RCC 7860 (cell line): ENCODE measurements at regions not wholly inside any gene's neighbourhood (a gene's known extent, or its start where the extent isn't known, plus 50 kb on each side); places are given as distances from the start of the nearest gene placed in this dataset.
"Not testable (repeated sequence)": the region's sequence is repeated elsewhere in the genome, so short reads cannot be mapped to it uniquely, and the experiment has no call there.

Experiments
- DNase-seq: peaks from one replicate; pipeline ENCODE4 v3.0.0-alpha.2; 2015; ENCODE audit warnings: low spot score
- FAIRE-seq: peaks from 2 replicates; lab custom pipeline; 2012; peaks lifted over from hg19 to GRCh38; lab: Jason Lieb, UNC

GRCh38 chr20:51135926-51136715 is 113.2 kb upstream of the KCNG1 start:
- DNase-seq (no peak), FAIRE-seq (no peak)

DNA sequence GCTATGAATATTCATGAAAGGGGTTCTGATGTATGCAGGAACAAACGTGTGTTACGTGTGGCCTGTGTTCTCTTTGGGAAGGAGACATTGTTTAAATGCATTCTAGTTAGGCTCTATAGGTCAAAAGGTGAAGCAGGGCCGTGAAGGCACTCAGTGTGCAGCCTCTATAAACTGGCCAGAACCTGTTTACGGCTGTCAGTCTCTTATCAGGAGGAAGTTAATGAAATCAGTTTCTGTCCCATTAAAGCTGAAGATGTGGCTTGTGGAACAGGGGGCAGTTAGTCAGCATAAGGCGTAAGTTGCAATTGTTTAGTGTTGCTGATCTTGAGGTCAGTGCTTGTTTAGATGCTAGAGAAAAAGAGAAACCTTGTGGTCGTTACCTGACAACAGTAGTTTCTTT is 111.5 kb upstream of the KCNG1 start:
- DNase-seq (no peak), FAIRE-seq (no peak)

DNA sequence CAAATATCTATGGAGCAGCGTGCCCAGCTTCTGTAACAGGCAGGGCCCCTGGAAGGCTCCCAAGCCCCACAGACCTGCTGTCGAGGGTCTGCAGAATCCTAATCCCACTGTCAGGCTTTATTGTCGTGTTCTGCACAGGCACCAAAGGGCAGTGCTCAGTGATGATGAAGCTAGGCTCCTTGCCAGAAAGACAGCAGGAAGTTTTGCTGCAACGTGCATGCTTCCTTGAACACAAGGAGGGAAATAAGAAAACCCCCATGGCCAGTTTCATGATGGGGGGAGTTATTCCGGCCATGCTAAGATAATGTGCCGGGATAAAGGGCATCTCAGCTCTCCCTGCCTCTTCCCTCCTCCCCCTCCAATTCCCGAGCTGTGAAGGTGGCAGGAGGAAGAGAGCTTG is 109.4 kb upstream of the KCNG1 start:
- DNase-seq (no peak), FAIRE-seq (no peak)

- FAIRE-seq (no peak), DNase-seq (no peak)
These were observed 108.9 kb upstream of the KCNG1 start for GRCh38 chr20:51131811-51132210.

- no peak for FAIRE-seq
- no peak for DNase-seq
These were observed 106.4 kb upstream of the KCNG1 start for GRCh38 chr20:51129147-51129776.

DNA sequence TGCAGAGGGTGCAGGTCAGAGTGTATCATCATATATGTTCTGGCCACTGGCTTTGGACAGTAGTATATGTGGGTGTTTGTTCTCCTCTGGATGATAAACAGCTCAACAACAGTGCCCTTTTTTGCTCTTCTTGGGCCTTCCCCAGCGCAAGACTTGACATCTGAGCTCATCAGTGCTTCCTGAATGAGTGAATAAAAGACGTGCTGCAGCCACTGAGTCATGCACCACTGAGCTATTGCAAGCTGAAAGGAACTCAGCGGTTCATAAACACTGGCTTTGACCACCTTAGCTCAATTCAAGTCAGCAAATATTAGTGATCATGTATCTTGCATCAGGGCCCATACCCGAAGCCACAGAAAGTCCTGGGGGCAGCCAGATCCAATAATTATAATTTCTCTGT is 105.3 kb upstream of the KCNG1 start:
- peak; percentile 61 for DNase-seq
- FAIRE-seq = no peak

DNA sequence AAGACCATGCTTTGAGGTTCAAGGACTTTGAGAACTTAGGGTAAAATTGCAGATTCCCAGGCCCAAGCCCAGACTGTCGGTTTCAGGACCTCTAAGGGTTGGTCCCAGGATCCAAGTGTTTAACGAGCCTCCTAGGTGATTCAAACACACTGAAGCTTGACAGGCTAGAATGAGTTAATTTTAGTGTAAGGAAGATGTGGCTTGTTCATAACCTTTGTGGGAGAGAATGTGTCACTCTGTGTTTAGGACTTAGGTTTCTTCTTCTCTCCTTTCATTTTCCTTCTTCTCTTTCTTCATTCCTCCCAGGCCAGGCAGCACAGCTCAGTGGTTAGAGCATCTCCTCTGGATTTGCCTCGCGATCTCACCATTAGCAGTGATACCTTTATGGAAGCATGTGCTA is 104.8 kb upstream of the KCNG1 start:
- FAIRE-seq (no peak), DNase-seq (peak; percentile 52)

- DNase-seq = no peak
- no peak for FAIRE-seq
These were observed 103.4 kb upstream of the KCNG1 start for GRCh38 chr20:51126337-51126736.

- FAIRE-seq (no peak), DNase-seq (no peak)
These were observed 102.9 kb upstream of the KCNG1 start for GRCh38 chr20:51125780-51126179.

DNA sequence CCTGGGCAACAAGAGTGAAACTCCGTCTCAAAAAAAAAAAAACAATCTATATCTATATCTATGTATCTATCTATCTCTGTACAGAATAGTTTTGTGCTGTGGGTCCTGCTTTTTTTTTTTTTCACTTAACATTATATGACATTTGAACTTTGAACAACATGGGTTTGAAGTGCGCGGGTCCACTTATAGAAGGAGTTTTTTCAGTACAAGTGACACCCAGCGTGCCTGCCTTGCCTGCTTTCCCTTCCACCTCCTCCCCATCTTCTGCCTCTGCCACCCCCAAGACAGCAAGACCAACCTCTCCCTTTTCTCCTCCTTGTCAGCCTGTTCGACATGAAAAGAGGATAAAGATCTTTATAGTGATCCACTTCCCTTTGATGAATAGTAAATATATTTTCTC is 102.2 kb upstream of the KCNG1 start:
- FAIRE-seq = no peak
- no peak for DNase-seq

GRCh38 chr20:51123887-51124286 is 101.0 kb upstream of the KCNG1 start:
- not testable (repeated sequence) for DNase-seq, FAIRE-seq

DNA sequence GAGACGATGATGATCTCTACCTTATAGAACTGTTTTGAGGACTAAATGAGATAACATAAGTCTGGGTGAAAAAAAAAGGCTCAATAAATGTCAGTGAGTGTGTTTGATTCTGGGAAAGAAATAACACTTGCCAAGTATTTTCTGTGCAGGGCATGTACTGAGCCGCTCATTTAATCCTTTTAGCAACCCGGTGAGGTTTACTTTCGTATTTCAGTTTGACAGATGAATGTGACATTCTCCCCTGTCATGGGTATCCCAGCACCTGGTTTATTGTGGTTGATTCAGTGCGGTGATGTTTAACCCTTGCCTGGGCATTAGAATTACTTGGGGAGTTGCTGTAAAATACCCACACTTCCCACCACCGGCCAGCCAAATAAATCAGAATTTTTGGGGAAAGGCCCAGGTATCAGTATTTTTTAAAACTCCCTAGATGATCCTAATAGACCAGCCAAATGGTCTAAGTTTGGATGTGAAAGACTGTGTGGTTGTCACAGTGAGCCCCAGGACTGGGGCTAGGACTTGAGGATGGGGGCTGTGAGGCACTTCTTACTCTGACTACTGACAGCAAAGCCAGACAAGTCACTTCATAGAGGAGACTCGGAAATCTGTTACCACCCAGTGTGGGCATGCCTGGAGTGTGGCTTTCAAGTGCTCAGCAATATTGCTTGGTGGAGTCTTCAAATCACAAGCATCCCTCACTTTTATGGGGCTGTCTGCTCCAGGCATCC is 100.2 kb upstream of the KCNG1 start:
- FAIRE-seq (no peak), DNase-seq (no peak)

GRCh38 chr20:51121901-51122412 is 99.0 kb upstream of the KCNG1 start:
- FAIRE-seq (no peak), DNase-seq (peak; percentile 40)

DNA sequence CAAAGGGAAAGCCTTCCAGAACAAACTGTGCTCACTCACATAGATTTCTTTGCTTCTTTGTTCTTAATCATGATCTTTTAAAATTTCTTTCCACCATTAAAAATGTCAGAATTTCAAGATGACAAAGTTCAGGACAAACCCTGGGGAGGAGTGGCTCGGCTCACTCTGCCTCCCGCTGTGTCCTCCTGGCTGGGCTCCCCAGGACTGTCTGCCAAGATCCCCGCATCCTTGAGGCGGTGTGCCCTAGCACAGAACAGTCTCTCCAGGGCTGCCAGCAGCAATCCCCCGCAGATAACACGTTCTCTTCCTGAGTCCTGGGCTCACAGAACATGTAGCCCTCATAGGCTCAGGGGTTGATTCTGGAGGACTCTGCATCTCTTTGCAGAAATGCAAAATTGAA is 98.4 kb upstream of the KCNG1 start:
- FAIRE-seq (no peak), DNase-seq (no peak)

DNA sequence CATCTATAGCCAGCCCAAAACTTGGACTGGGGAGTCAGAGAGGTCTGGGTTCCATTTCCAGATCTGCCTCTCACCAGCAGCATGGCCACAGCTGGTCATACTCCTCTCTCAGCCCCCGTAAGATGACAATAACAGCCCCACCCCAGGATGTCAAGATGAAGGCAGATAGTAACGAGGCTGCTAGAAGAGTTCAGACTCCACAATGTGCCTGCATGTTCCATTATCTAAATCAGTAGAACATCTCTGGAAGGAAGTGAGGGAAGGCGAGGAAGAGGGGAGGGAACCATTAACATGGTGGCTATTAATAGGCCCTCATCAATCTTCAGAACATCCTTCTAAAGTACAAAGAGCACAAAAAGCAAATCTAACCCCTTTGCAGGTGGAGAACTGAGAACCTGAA is 98.0 kb upstream of the KCNG1 start:
- no peak for FAIRE-seq

GRCh38 chr20:51120438-51120837 is 97.5 kb upstream of the KCNG1 start:
- DNase-seq (no peak), FAIRE-seq (no peak)

More for the DNA sequence above, 98.0 kb upstream of the KCNG1 start:
- DNase-seq = no peak

- FAIRE-seq = no peak
- no peak for DNase-seq
These were observed 97.0 kb upstream of the KCNG1 start for GRCh38 chr20:51119914-51120313.

DNA sequence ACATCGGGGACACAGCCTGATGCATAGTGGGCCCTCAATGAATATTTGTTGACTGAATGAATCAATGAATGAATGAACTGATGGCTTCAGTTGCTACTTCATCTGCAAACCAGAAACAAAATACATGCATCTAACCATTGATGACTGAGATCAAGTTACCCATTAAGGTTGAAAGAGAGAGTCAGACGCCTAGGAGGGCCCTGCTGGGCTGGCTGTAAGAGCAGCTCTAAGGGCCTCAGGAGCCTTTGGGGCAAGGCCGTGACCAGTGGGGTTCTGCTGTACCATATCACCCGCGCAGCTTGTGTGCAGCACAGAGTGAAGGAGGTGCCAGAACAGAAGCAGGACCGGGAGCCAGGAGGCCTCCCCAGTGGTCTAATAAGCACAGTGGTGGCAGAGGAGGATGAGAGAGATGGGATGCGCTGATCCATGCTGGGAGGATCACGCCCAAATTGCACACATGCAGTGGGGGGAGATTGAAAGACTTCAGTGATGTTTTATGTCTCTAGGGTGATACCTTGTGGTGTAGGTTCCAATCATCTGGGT is 96.1 kb upstream of the KCNG1 start:
- FAIRE-seq (no peak), DNase-seq (no peak)

DNA sequence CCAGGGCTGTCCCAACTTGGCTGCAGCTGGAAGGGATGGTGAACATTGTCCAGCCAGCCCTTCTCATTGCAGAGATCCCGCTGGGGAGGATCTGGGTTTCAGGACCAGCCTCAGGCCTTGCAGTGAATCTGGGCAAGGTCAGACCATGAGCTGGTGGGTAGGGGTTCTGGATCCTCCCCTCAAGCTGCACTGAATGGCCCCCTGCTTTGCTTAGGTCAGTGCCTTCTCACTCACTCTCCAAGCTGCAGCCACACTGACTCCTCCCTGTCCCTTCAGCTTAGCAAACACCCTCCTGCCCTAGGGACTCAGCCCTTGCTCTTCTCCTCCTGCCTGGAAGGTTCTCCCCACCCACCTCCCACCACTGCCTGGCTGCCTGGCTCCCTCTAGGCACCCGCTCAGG is 95.3 kb upstream of the KCNG1 start:
- no peak for DNase-seq

DNA sequence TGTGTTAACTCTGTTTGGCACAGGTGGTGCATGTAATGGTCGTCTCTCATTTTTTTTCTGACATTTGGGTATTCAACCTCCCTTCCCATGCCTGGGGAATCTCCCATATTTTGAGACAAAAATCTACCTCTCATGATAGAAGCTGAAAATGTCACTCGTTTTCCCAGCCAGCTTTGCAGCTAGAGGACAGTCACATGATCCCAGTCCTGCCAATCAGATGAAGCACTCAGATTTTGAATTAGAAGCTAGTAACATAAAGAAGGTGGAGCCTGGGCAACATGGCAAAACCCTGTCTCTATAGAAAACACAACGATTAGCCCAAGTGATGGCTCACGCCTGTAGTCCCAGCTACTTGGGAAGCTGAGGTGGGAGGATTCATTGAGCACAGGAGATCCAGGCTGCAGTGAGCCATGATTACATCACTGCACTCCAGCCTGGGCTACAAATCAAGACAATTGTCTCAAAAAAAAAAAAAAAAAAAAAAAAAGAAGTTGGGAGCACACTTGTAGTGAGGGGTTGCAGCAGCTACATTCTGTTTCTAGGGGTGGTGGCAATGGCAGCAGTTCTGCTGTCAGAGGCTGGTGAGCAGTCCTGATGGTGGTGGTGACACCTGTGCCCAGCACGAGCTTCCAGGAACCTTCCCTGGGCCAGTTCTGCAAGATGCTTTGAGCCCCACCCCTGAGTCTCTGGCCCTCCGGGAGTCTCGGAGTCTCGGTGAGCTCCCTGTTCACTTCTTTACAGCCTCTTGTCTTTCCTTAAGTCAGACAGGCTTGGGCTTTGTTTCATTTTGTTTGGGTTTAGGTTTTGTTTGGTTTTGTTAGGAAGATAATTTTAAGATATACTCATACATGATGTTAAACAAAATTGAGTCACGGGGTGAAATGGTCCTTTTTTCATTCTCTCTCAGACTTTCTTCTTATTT is 94.1 kb upstream of the KCNG1 start:
- no peak for DNase-seq
- FAIRE-seq = no peak

More for the DNA sequence above, 95.3 kb upstream of the KCNG1 start:
- FAIRE-seq = no peak
